Transverse colon (tissue), 4 donors: ENCODE measurements at regions not wholly inside any gene's neighbourhood (a gene's known extent, or its start where the extent isn't known, plus 50 kb on each side); places are given as distances from the start of the nearest gene placed in this dataset.
"Not testable (repeated sequence)": the region's sequence is repeated elsewhere in the genome, so short reads cannot be mapped to it uniquely, and the experiment has no call there.

Experiments used
- DNase-seq: peaks from one replicate; pipeline ENCODE4 v3.0.0-alpha.2; 2019
- H3K27ac ChIP-seq, 4 donors: fragments of 200-600 bp; sonication (generic); 2 replicates each; pipeline ENCODE4 v1.5.1; 2016 to 2018; ENCODE audit warnings: inconsistent platforms in 4 of 4
- H3K27me3 ChIP-seq: fragments of 200-600 bp; sonication (generic); 2 replicates; pipeline ENCODE4 v1.5.1; 2017; ENCODE audit warnings: inconsistent platforms
- H3K36me3 ChIP-seq, 4 donors: fragments of 200-600 bp; sonication (generic); 2 replicates each; pipeline ENCODE4 v1.5.1; 2017 to 2019; ENCODE audit warnings: inconsistent platforms in 4 of 4
- H3K4me1 ChIP-seq, 4 donors: fragments of 200-600 bp; sonication (generic); 2 replicates each; pipeline ENCODE4 v1.5.1; 2017 to 2020; ENCODE audit warnings: inconsistent platforms in 4 of 4
- H3K4me3 ChIP-seq, 4 donors: fragments of 200-600 bp; sonication (generic); 1 replicate in 1 of 4; 2 replicates in 3 of 4; pipeline versions ENCODE4 v1.5.1 to v1.6.1; 2017 to 2019; ENCODE audit warnings: inconsistent platforms in 4 of 4
- H3K9me3 ChIP-seq, 2 donors: fragments of 200-600 bp; sonication (generic); 2 replicates each; pipeline ENCODE4 v1.5.1; 2017 to 2019; ENCODE audit warnings: inconsistent platforms in 2 of 2
- EP300 ChIP-seq: sonication (generic); formaldehyde crosslinking; IDR thresholded peaks from one replicate; pipeline ENCODE4 v1.6.1; 2017; ENCODE audit warnings: antibody characterized with exemption, low read depth
- POLR2A ChIP-seq: fragments of 450-650 bp; IDR thresholded peaks from one replicate; pipeline ENCODE4 v1.6.1; 2016; ENCODE audit warnings: antibody characterized with exemption, mild to moderate bottlenecking, moderate library complexity
- POLR2AphosphoS5 ChIP-seq, 3 donors: sonication (generic); formaldehyde crosslinking; IDR thresholded peaks; one replicate each; pipeline ENCODE4 v1.6.1; 2016; ENCODE audit warnings: antibody characterized with exemption in 3 of 3
- WGBS, 2 donors: methylation state at CpG; one replicate each; pipeline ENCODE4 v1.1.5; 2018; ENCODE audit warnings: low coverage in 1 of 2; 5-methylcytosine and 5-hydroxymethylcytosine counted together
- in situ Hi-C, 4 donors: fragments of 200-750 bp; cut with MboI; loops; one replicate each; pipeline versions ENCODE4 v1.15.0 to v1.15.1; 2017; ENCODE audit warnings: low sequenced_read_pairs in 3 of 4, low pct_ligation_motif_present in 1 of 4, low pct_unique_long_range_greater_than_20kb in 1 of 4
- intact Hi-C: fragments of 100-400 bp; cut with DNase I; formaldehyde crosslinking; loops from one replicate; pipeline ENCODE4 v1.15.1; 2023; ENCODE audit warnings: low total_unique reads
- TF ChIP-seq, protein P1 (sequence below), 5 experiments: fragments of 200-600 bp in 3 of 5; fragments of 450-650 bp in 2 of 5; sonication (generic) in 3 of 5; IDR thresholded peaks; 1 replicate in 2 of 5; 2 replicates in 3 of 5; pipeline ENCODE4 v1.5.1; 2016 to 2017; ENCODE audit warnings: antibody characterized with exemption in 5 of 5, inconsistent platforms in 3 of 5, mild to moderate bottlenecking in 2 of 5, moderate library complexity in 1 of 5

DNA sequence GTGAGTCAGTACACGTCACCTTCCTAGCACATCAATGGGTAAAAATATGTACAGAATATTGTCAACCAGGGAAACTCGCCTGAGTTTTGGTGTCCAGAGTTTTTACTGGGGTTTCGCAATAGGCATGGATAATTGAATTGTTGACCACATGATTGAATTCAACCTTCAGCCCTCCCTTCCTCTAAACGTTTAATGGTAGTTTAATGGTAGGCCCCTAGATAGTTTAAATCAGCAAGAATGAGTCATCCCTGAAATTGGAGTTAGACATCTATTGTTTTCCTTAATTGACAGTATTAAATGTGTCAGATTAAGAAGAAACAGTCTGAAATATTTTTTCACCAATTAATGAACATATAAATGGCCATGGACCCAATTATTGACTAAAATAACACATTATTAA lies 57.8 kb upstream of the CACNA2D1 start:
- Histone ChIP-seq H3K27ac (no peak overlapping the region), H3K4me1 (no peaks in the 10 kb centered on the region), H3K36me3 (no peaks in the 10 kb centered on the region), H3K9me3 (no peaks in the 10 kb centered on the region), H3K4me3 (no peak overlapping the region), H3K27me3 (no peaks in the 10 kb centered on the region)
- TF ChIP-seq POLR2A (no peak), EP300 (no peak), POLR2AphosphoS5 (IDR thresholded peaks at IDR 0.05) (no peak)
- TF ChIP-seq, protein P1, sequence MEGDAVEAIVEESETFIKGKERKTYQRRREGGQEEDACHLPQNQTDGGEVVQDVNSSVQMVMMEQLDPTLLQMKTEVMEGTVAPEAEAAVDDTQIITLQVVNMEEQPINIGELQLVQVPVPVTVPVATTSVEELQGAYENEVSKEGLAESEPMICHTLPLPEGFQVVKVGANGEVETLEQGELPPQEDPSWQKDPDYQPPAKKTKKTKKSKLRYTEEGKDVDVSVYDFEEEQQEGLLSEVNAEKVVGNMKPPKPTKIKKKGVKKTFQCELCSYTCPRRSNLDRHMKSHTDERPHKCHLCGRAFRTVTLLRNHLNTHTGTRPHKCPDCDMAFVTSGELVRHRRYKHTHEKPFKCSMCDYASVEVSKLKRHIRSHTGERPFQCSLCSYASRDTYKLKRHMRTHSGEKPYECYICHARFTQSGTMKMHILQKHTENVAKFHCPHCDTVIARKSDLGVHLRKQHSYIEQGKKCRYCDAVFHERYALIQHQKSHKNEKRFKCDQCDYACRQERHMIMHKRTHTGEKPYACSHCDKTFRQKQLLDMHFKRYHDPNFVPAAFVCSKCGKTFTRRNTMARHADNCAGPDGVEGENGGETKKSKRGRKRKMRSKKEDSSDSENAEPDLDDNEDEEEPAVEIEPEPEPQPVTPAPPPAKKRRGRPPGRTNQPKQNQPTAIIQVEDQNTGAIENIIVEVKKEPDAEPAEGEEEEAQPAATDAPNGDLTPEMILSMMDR (IDR thresholded peaks at IDR 0.05) = no peak
- in situ Hi-C loops (no loop called here), intact Hi-C loops (no loop called here)
- no peak for DNase-seq
- 62 to 77% methylated on average over 3 to 4 of the region's 4 CpGs for WGBS, 2 donors

DNA sequence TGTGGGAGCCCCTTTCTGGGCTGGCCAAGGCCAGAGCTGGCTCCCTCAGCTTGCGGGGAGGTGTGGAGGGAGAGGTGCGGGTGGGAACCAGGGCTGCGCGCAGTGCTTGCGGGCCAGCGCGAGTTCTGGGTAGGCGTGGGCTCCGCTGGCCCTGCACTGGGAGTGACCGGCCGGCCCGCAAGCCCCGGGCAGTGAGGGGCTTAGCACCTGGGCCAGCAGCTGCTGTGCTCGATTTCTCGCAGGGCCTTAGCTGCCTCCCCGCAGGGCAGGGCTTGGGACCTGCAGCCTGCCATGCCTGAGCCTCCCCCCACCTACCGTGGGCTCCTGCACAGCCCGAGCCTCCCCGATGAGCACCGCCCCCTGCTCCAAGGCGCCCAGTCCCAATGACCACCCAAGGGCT lies 56.0 kb upstream of the CACNA2D1 start:
- H3K36me3 ChIP-seq, in situ Hi-C loops, H3K4me1 ChIP-seq, H3K4me3 ChIP-seq, H3K9me3 ChIP-seq, intact Hi-C loops, DNase-seq, H3K27me3 ChIP-seq, H3K27ac ChIP-seq: not testable (repeated sequence)
- WGBS, 2 donors = 95% methylated on average over 13 of the region's 21 CpGs; no CpG with 5 or more reads in 1 of the 2 donors

DNA sequence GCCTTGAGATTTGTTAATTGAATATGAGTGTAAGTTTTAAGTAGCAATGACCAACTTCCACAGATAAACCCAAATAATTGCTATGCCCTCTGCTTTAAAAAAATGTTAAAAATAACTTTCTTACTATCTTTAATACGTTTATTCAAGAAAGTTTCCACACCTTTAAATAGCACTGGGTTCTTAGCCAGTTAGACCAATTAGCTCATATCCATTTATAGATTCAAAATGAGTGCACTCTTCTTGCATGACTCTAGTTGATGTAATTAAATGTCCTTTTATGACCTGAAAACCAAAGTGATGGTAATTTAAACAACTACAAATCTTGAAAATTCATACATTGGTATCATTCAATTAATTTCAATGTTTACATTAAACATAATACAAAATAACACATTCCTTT lies 50.8 kb upstream of the CACNA2D1 start:
- Histone ChIP-seq H3K27me3 (no peaks in the 10 kb centered on the region), H3K9me3 (no peaks in the 10 kb centered on the region), H3K4me3 (no peak overlapping the region), H3K36me3 (no peaks in the 10 kb centered on the region), H3K4me1 (no peaks in the 10 kb centered on the region), H3K27ac (no peak overlapping the region)
- intact Hi-C loops = no loop called here
- TF ChIP-seq POLR2AphosphoS5 (IDR thresholded peaks at IDR 0.05) = no peak
- in situ Hi-C loops = no loop called here
- DNase-seq = no peak
- 15 to 29% methylated on average over 1 of the region's 1 CpG for WGBS, 2 donors
